Keratinocyte (primary cell): ENCODE measurements at regions not wholly inside any gene's neighbourhood (a gene's known extent, or its start where the extent isn't known, plus 50 kb on each side); places are given as distances from the start of the nearest gene placed in this dataset.

ENCODE experiments used
- DNase-seq: peaks from one replicate; pipeline ENCODE4 v3.0.0-alpha.2; 2011; ENCODE audit warnings: low read depth, missing footprints, low spot score
- FAIRE-seq: peaks from 2 replicates; lab custom pipeline; 2011; peaks lifted over from hg19 to GRCh38; lab: Jason Lieb, UNC
- H2AFZ ChIP-seq: 2 replicates; pipeline ENCODE4 v1.6.0; 2012; ENCODE audit warnings: low read length, control low read depth, inconsistent platforms; ENCODE audit not compliant: control insufficient read depth
- H3K27ac ChIP-seq: 2 replicates; pipeline ENCODE4 v1.5.1; 2011; ENCODE audit warnings: low read length; ENCODE audit not compliant: control insufficient read depth, insufficient read depth
- H3K27me3 ChIP-seq: 3 replicates; pipeline ENCODE4 v1.6.0; 2011; ENCODE audit warnings: low read length; ENCODE audit not compliant: control insufficient read depth, insufficient read depth; ENCODE audit errors: extremely low read depth
- H3K36me3 ChIP-seq, 2 experiments: 2 replicates in 1 of 2; 3 replicates in 1 of 2; pipeline ENCODE4 v1.5.1; 2011; ENCODE audit warnings: low read length in 2 of 2, mild to moderate bottlenecking in 1 of 2; ENCODE audit not compliant: control insufficient read depth in 2 of 2, insufficient read depth in 2 of 2; ENCODE audit errors: extremely low read depth in 1 of 2
- H3K4me1 ChIP-seq: 3 replicates; pipeline ENCODE4 v1.5.1; 2011; ENCODE audit warnings: low read length; ENCODE audit not compliant: control insufficient read depth, insufficient read depth; ENCODE audit errors: extremely low read depth
- H3K4me2 ChIP-seq: 3 replicates; pipeline ENCODE4 v1.6.0; 2011; ENCODE audit warnings: low read depth, low read length; ENCODE audit not compliant: control insufficient read depth, insufficient read depth; ENCODE audit errors: extremely low read depth
- H3K4me3 ChIP-seq, 3 experiments: fragments of 200-600 bp in 1 of 3; sonication (generic) in 1 of 3; 2 replicates in 2 of 3; 3 replicates in 1 of 3; pipeline ENCODE4 v1.5.1; 2011 to 2016; ENCODE audit warnings: low read length in 3 of 3, mild to moderate bottlenecking in 3 of 3, control low read depth in 2 of 3, inconsistent platforms in 1 of 3, low read depth in 1 of 3, mixed read lengths in 1 of 3, mixed run types in 1 of 3, moderate library complexity in 1 of 3; ENCODE audit not compliant: control insufficient read depth in 2 of 3, insufficient read depth in 2 of 3; ENCODE audit errors: extremely low read depth in 1 of 3
- H3K79me2 ChIP-seq: 2 replicates; pipeline ENCODE4 v1.6.0; 2012; ENCODE audit warnings: low read length; ENCODE audit not compliant: control insufficient read depth, insufficient read depth
- H3K9ac ChIP-seq: 3 replicates; pipeline ENCODE4 v1.6.0; 2011; ENCODE audit warnings: low read length; ENCODE audit not compliant: control insufficient read depth, insufficient read depth; ENCODE audit errors: extremely low read depth
- H3K9me1 ChIP-seq: 3 replicates; pipeline ENCODE4 v1.6.0; 2011; ENCODE audit warnings: low read length; ENCODE audit not compliant: control insufficient read depth, insufficient read depth; ENCODE audit errors: extremely low read depth
- H3K9me3 ChIP-seq: 2 replicates; pipeline ENCODE4 v1.5.1; 2012; ENCODE audit warnings: low read depth, low read length; ENCODE audit not compliant: control insufficient read depth
- H4K20me1 ChIP-seq: 3 replicates; pipeline ENCODE4 v1.6.0; 2011; ENCODE audit warnings: low read length; ENCODE audit not compliant: control insufficient read depth, insufficient read depth; ENCODE audit errors: extremely low read depth
- CTCF ChIP-seq, 3 experiments: IDR thresholded peaks in 1 of 3; conservative IDR thresholded peaks in 1 of 3; optimal IDR thresholded peaks in 1 of 3; 2 replicates in 2 of 3; 3 replicates in 1 of 3; pipeline versions ENCODE3 to v1.5.1; 2011; ENCODE audit warnings: low read length in 3 of 3, mild to moderate bottlenecking in 3 of 3, moderate library complexity in 2 of 3, control low read depth in 1 of 3, inconsistent platforms in 1 of 3; ENCODE audit not compliant: insufficient read depth in 2 of 3; ENCODE audit errors: extremely low read depth in 1 of 3
- EZH2 ChIP-seq: IDR thresholded peaks from one replicate; pipeline ENCODE4 v1.6.1; 2012; ENCODE audit warnings: inconsistent platforms, mild to moderate bottlenecking, low read length, moderate library complexity
- dilution Hi-C: fragments of 300-500 bp; cut with MboI; formaldehyde crosslinking; loops from one replicate; pipeline ENCODE4 v1.7.0; 2020; ENCODE audit warnings: low sequenced_read_pairs; ENCODE audit not compliant: extremely low pct_ligation_motif_present

GRCh38 chr5:126195410-126196100, 227.7 kb upstream of the GRAMD2B start:
- no peaks in the 10 kb centered on the region for H3K27me3 ChIP-seq
- H3K79me2 ChIP-seq, result no peaks in the 10 kb centered on the region
- TF ChIP-seq CTCF (optimal IDR thresholded peaks at IDR 0.05 in 1 of 3, IDR thresholded peaks at IDR 0.05 in 1 of 3, conservative IDR thresholded peaks at IDR 0.05 in 1 of 3; ENCODE audit: extremely low read depth in 1 of 3, insufficient read depth in 2 of 3, low read length in 3 of 3) (no peak), EZH2 (no peak)
- no peaks in the 10 kb centered on the region for H3K9me1 ChIP-seq
- H2AFZ ChIP-seq, result no peak overlapping the region
- H3K36me3 ChIP-seq, result no peaks in the 10 kb centered on the region
- FAIRE-seq, result no peak
- no peaks in the 10 kb centered on the region for H3K9me3 ChIP-seq
- no peak for DNase-seq
- no peaks in the 10 kb centered on the region for H3K4me1 ChIP-seq
- dilution Hi-C loops, result no loop called here
- H4K20me1 ChIP-seq, result no peaks in the 10 kb centered on the region
- H3K4me2 ChIP-seq, result no peak overlapping the region
- no peak overlapping the region for H3K27ac ChIP-seq
- no peak overlapping the region for H3K9ac ChIP-seq
- no peak overlapping the region for H3K4me3 ChIP-seq

GRCh38 chr5:126198531-126198930, 224.7 kb upstream of the GRAMD2B start:
- no peaks in the 10 kb centered on the region for H4K20me1 ChIP-seq
- dilution Hi-C loops, result no loop called here
- H3K4me1 ChIP-seq, result no peaks in the 10 kb centered on the region
- H3K27me3 ChIP-seq, result no peaks in the 10 kb centered on the region
- H3K9me1 ChIP-seq, result no peaks in the 10 kb centered on the region
- no peak overlapping the region for H3K4me2 ChIP-seq
- TF ChIP-seq CTCF (optimal IDR thresholded peaks at IDR 0.05 in 1 of 3, IDR thresholded peaks at IDR 0.05 in 1 of 3, conservative IDR thresholded peaks at IDR 0.05 in 1 of 3; ENCODE audit: extremely low read depth in 1 of 3, insufficient read depth in 2 of 3, low read length in 3 of 3) (no peak), EZH2 (no peak)
- H2AFZ ChIP-seq, result no peak overlapping the region
- H3K36me3 ChIP-seq, result no peaks in the 10 kb centered on the region
- DNase-seq, result no peak
- no peaks in the 10 kb centered on the region for H3K9me3 ChIP-seq
- H3K4me3 ChIP-seq, result no peak overlapping the region
- no peak overlapping the region for H3K27ac ChIP-seq
- H3K9ac ChIP-seq, result no peak overlapping the region
- no peak for FAIRE-seq
- no peaks in the 10 kb centered on the region for H3K79me2 ChIP-seq
